PC-9 (cell line): ENCODE measurements at regions not wholly inside any gene's neighbourhood (a gene's known extent, or its start where the extent isn't known, plus 50 kb on each side); places are given as distances from the start of the nearest gene placed in this dataset.

Experiments
- BruUV-seq: library from RNA; stranded (reverse); fragments of 400-500 nt; replicated peaks from 2 replicates; lab custom pipeline; 2021; lab: Mats Ljungman, UMichigan
- CTCF ChIA-PET: fragments of 300-600 bp; sonication (Branson Sonifier 250); formaldehyde crosslinking; loops from one replicate; lab custom pipeline; 2022; ENCODE audit warnings: antibody characterized with exemption; lab: Charles Lee
- POLR2A ChIA-PET: fragments of 300-600 bp; sonication (Branson Sonifier 250); formaldehyde crosslinking; loops from one replicate; lab custom pipeline; 2022; ENCODE audit warnings: antibody characterized with exemption; ENCODE audit not compliant: unreplicated experiment; lab: Charles Lee
- DNase-seq, 2 experiments: peaks; one replicate each; pipeline versions ENCODE4 v3.0.0 to v3.0.0-alpha.2; 2015 to 2022; ENCODE audit warnings: mixed read lengths in 1 of 2
- H2AFZ ChIP-seq: fragments of 200-600 bp; sonication (generic); 2 replicates; pipeline ENCODE4 v1.8.1; 2017; ENCODE audit warnings: antibody characterized with exemption
- H3F3A ChIP-seq: fragments of 200-600 bp; sonication (generic); 2 replicates; pipeline ENCODE4 v1.8.1; 2017; ENCODE audit warnings: antibody characterized with exemption, mild to moderate bottlenecking, low read depth; ENCODE audit not compliant: insufficient read depth
- H3K27ac ChIP-seq: fragments of 200-600 bp; sonication (generic); 2 replicates; pipeline ENCODE4 v1.6.1; 2016; ENCODE audit warnings: mixed run types
- H3K27me3 ChIP-seq: fragments of 200-600 bp; sonication (generic); 2 replicates; pipeline ENCODE4 v1.6.1; 2016; ENCODE audit warnings: low read depth, mixed run types; ENCODE audit not compliant: insufficient read depth
- H3K36me3 ChIP-seq: fragments of 200-600 bp; sonication (generic); 2 replicates; pipeline ENCODE4 v1.6.1; 2016; ENCODE audit warnings: low read depth, mixed run types
- H3K4me1 ChIP-seq: fragments of 200-600 bp; sonication (generic); replicated peaks from 2 replicates; pipeline ENCODE4 v1.6.1; 2016; ENCODE audit warnings: mixed run types; ENCODE audit not compliant: insufficient read depth
- H3K4me2 ChIP-seq: fragments of 200-600 bp; sonication (generic); 2 replicates; pipeline ENCODE4 v1.6.1; 2017; ENCODE audit warnings: mixed run types
- H3K4me3 ChIP-seq: fragments of 200-600 bp; sonication (generic); 2 replicates; pipeline ENCODE4 v1.6.1; 2016; ENCODE audit warnings: mixed run types
- H3K79me2 ChIP-seq: fragments of 200-600 bp; sonication (generic); 2 replicates; pipeline ENCODE4 v1.6.1; 2017; ENCODE audit warnings: low read depth, mixed run types
- H3K9me2 ChIP-seq: fragments of 200-600 bp; sonication (generic); 2 replicates; pipeline ENCODE4 v1.8.1; 2017; ENCODE audit warnings: mild to moderate bottlenecking; ENCODE audit not compliant: insufficient read depth
- H3K9me3 ChIP-seq: fragments of 200-600 bp; sonication (generic); 2 replicates; pipeline ENCODE4 v1.8.1; 2016; ENCODE audit warnings: low read depth; ENCODE audit not compliant: insufficient read depth
- H4K20me1 ChIP-seq: fragments of 200-600 bp; sonication (generic); 2 replicates; pipeline ENCODE4 v1.8.1; 2017; ENCODE audit not compliant: insufficient read depth
- EZH2 ChIP-seq: fragments of 200-600 bp; sonication (generic); IDR thresholded peaks from 2 replicates; pipeline ENCODE4 v1.8.0; 2017; ENCODE audit warnings: antibody characterized with exemption, low read depth
- intact Hi-C: fragments of 100-400 bp; cut with micrococcal nuclease; formaldehyde crosslinking; loops from one replicate; pipeline ENCODE4 v1.10.0; 2022; ENCODE audit not compliant: unreplicated experiment
- TF ChIP-seq, protein P1 (sequence below): fragments of 200-600 bp; sonication (generic); conservative IDR thresholded peaks from 2 replicates; pipeline ENCODE4 v1.6.1; 2017; ENCODE audit warnings: mixed run types, antibody characterized with exemption, mild to moderate bottlenecking, moderate library complexity

DNA sequence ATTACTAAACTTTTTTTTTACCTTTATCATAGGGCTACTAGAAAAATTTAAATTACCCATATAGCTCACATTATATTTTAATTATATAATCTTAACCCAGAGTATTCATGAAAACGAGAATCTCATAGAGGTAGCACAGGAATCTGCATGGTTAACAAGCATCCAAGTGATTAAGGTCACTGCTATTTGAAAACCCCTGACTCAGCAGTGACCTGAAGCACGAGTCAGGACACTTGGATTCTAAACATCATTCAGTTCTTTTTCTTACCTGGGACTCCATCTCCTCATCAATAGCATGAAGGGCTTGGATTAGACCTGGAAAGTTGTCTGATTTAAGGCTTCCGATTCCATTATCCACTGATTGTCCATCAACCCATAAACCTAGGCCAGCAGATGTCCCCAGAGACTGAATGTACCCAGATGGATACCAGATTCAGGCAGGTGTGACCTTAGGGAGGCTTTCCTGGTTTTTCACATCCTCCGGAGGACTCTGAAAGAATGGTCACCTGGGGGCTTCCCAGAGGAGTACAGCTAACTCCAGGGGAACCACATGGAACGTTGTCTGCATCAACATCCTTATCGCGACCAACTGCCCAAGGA, 174.3 kb downstream of the SETD4 start:
- Histone ChIP-seq H3K27me3 (peaks cover 11% of the 10 kb centered on the region), H2AFZ (no peak overlapping the region), H4K20me1 (no peaks in the 10 kb centered on the region), H3K4me1 (no peaks in the 10 kb centered on the region), H3K9me3 (no peaks in the 10 kb centered on the region), H3K4me3 (no peak overlapping the region), H3F3A (no peaks in the 10 kb centered on the region), H3K4me2 (no peak overlapping the region), H3K36me3 (no peaks in the 10 kb centered on the region), H3K9me2 (no peaks in the 10 kb centered on the region), H3K79me2 (no peaks in the 10 kb centered on the region), H3K27ac (no peak overlapping the region)
- BruUV-seq, result no TSS peak
- CTCF ChIA-PET, result no interaction called here
- DNase-seq, result no peak
- TF ChIP-seq, protein P1, sequence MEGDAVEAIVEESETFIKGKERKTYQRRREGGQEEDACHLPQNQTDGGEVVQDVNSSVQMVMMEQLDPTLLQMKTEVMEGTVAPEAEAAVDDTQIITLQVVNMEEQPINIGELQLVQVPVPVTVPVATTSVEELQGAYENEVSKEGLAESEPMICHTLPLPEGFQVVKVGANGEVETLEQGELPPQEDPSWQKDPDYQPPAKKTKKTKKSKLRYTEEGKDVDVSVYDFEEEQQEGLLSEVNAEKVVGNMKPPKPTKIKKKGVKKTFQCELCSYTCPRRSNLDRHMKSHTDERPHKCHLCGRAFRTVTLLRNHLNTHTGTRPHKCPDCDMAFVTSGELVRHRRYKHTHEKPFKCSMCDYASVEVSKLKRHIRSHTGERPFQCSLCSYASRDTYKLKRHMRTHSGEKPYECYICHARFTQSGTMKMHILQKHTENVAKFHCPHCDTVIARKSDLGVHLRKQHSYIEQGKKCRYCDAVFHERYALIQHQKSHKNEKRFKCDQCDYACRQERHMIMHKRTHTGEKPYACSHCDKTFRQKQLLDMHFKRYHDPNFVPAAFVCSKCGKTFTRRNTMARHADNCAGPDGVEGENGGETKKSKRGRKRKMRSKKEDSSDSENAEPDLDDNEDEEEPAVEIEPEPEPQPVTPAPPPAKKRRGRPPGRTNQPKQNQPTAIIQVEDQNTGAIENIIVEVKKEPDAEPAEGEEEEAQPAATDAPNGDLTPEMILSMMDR, result no peak
- TF ChIP-seq EZH2, result no peak
- POLR2A ChIA-PET, result no interaction called here
- intact Hi-C loops, result no loop called here

DNA sequence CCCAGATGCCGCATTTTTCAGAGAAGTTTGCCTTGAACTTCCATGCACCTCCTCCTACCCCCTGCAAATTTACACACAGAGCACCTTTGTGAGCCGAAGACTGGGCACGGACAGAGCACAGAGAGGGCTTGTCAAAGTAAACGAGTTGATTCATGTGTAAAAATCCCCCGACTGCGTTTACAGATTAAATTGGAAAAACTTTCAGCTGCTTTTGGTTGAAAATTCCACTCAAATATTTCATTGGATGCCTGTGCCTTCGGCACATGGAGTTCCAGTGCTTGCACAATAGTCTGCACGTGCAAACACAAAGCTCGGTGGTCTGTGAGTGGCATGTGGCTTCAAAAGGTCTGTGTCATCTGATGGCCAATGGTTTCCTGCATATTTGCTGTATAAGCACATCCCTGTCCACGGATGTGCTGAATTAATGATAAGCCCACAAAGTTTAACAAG, 177.5 kb downstream of the SETD4 start:
- H3K36me3 ChIP-seq, result no peaks in the 10 kb centered on the region
- no peaks in the 10 kb centered on the region for H3K9me2 ChIP-seq
- no peak overlapping the region for H3K4me2 ChIP-seq
- no peak overlapping the region for H3K27ac ChIP-seq
- no peaks in the 10 kb centered on the region for H3K4me1 ChIP-seq
- BruUV-seq, result no TSS peak
- CTCF ChIA-PET, result no interaction called here
- POLR2A ChIA-PET, result no interaction called here
- intact Hi-C loops, result no loop called here
- no peaks in the 10 kb centered on the region for H3K79me2 ChIP-seq
- H2AFZ ChIP-seq, result no peak overlapping the region
- no peak for DNase-seq
- no peaks in the 10 kb centered on the region for H3F3A ChIP-seq
- H3K4me3 ChIP-seq, result no peak overlapping the region
- no peaks in the 10 kb centered on the region for H4K20me1 ChIP-seq
- no peaks in the 10 kb centered on the region for H3K9me3 ChIP-seq
- peaks cover 11% of the 10 kb centered on the region for H3K27me3 ChIP-seq
- TF ChIP-seq EZH2, result no peak
- TF ChIP-seq, protein P1, result no peak

DNA sequence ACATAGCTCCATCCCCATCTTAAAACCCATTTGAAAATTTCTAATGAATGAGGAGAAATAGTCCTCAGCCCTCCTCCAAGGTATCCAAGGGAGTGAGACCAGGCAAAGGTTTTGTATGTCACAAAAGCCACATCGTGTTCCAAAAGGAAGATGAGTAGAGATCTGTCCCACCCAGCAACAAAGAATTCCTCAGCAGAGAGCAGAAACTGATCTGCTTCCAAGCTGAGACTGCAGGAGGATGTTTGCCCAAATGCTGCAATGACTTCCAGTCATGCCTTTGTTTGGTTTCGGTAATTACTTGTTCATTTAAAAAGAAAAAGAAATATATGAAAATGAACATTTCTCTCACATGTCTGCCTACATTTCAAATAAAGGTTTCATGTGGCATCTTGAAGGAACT, 186.9 kb downstream of the SETD4 start:
- H3F3A ChIP-seq, result no peaks in the 10 kb centered on the region
- CTCF ChIA-PET, result interaction anchor here (0.5 kb wide), 1 partner anchor 153 kb away, joined by 6 read pairs; no protein-coding TSS in a partner anchor
- no peak for DNase-seq
- no peaks in the 10 kb centered on the region for H3K79me2 ChIP-seq
- H2AFZ ChIP-seq, result no peak overlapping the region
- no TSS peak for BruUV-seq
- no peaks in the 10 kb centered on the region for H3K9me2 ChIP-seq
- no peak overlapping the region for H3K27ac ChIP-seq
- H3K4me2 ChIP-seq, result no peak overlapping the region
- POLR2A ChIA-PET, result no interaction called here
- H4K20me1 ChIP-seq, result no peaks in the 10 kb centered on the region
- no peaks in the 10 kb centered on the region for H3K4me1 ChIP-seq
- H3K27me3 ChIP-seq, result peaks cover 10% of the 10 kb centered on the region
- H3K9me3 ChIP-seq, result no peaks in the 10 kb centered on the region
- TF ChIP-seq, protein P1, result no peak
- TF ChIP-seq EZH2, result no peak
- H3K36me3 ChIP-seq, result no peaks in the 10 kb centered on the region
- intact Hi-C loops, result no loop called here
- no peak overlapping the region for H3K4me3 ChIP-seq
